HG03103 (cell line): ENCODE measurements at regions not wholly inside any gene's neighbourhood (a gene's known extent, or its start where the extent isn't known, plus 50 kb on each side); places are given as distances from the start of the nearest gene placed in this dataset.
"Not testable (repeated sequence)": the region's sequence is repeated elsewhere in the genome, so short reads cannot be mapped to it uniquely, and the experiment has no call there.

Experiments used
- ATAC-seq: cut with Tn5 transposase; IDR thresholded peaks from one replicate; pipeline ENCODE4 v1.9.1; 2021; ENCODE audit warnings: low read depth; ENCODE audit not compliant: unreplicated experiment

- not testable (repeated sequence) for ATAC-seq
Observed at GRCh38 chr15:20309966-20310365, 231.6 kb downstream of the GOLGA6L6 start.

GRCh38 chr15:20309395-20309794 lies 232.2 kb downstream of the GOLGA6L6 start:
- ATAC-seq: not testable (repeated sequence)

- not testable (repeated sequence) for ATAC-seq
Observed at GRCh38 chr15:20308027-20308690, 233.4 kb downstream of the GOLGA6L6 start.

GRCh38 chr15:20307137-20307536 lies 234.5 kb downstream of the GOLGA6L6 start:
- ATAC-seq: not testable (repeated sequence)

GRCh38 chr15:20306497-20307106 lies 235.0 kb downstream of the GOLGA6L6 start:
- ATAC-seq: not testable (repeated sequence)

GRCh38 chr15:20305912-20306311 lies 235.7 kb downstream of the GOLGA6L6 start:
- ATAC-seq: not testable (repeated sequence)

GRCh38 chr15:20305015-20305465 lies 236.6 kb downstream of the GOLGA6L6 start:
- not testable (repeated sequence) for ATAC-seq

GRCh38 chr15:20304282-20305014 lies 237.2 kb downstream of the GOLGA6L6 start:
- ATAC-seq: not testable (repeated sequence)

GRCh38 chr15:20303248-20304171 lies 238.1 kb downstream of the GOLGA6L6 start:
- not testable (repeated sequence) for ATAC-seq

GRCh38 chr15:20302141-20303069 lies 239.2 kb downstream of the GOLGA6L6 start:
- not testable (repeated sequence) for ATAC-seq

GRCh38 chr15:20301471-20302081 lies 240.0 kb downstream of the GOLGA6L6 start:
- ATAC-seq: not testable (repeated sequence)

GRCh38 chr15:20301041-20301390 lies 240.6 kb downstream of the GOLGA6L6 start:
- ATAC-seq: not testable (repeated sequence)

GRCh38 chr15:20300351-20301040 lies 241.1 kb downstream of the GOLGA6L6 start:
- ATAC-seq: not testable (repeated sequence)

GRCh38 chr15:20297603-20298123 lies 243.9 kb downstream of the GOLGA6L6 start:
- ATAC-seq: not testable (repeated sequence)

GRCh38 chr15:20296261-20296660 lies 245.3 kb downstream of the GOLGA6L6 start:
- not testable (repeated sequence) for ATAC-seq

- ATAC-seq: no peak
Observed at GRCh38 chr15:20295238-20295811, 246.3 kb downstream of the GOLGA6L6 start.

- ATAC-seq: no peak
Observed at GRCh38 chr15:20294651-20295237, 246.9 kb downstream of the GOLGA6L6 start.
